ENCODE measurements at regions not wholly inside any gene's neighbourhood (a gene's known extent, or its start where the extent isn't known, plus 50 kb on each side); places are given as distances from the start of the nearest gene placed in this dataset.

GRCh38 chr3:118729546-118729945 is 305.1 kb downstream of the IGSF11 start:
- Histone ChIP-seq H3K27me3 (ENCODE audit: insufficient read depth, low read length) (no peaks in the 10 kb centered on the region), H3K9me3 (ENCODE audit: low read depth, low read length) (no peaks in the 10 kb centered on the region), H3K4me1 (ENCODE audit: insufficient read depth, low read length) (no peaks in the 10 kb centered on the region)

GRCh38 chr3:118734664-118735063 is 300.0 kb downstream of the IGSF11 start:
- Histone ChIP-seq H3K27me3 (ENCODE audit: insufficient read depth, low read length) (no peaks in the 10 kb centered on the region), H3K4me3 (ENCODE audit: low read length) (no peak overlapping the region), H3K4me1 (ENCODE audit: insufficient read depth, low read length) (no peaks in the 10 kb centered on the region), H3K9me3 (ENCODE audit: low read depth, low read length) (peaks cover 5% of the 10 kb centered on the region)

More at GRCh38 chr3:118729546-118729945, 305.1 kb downstream of the IGSF11 start:
- no peak overlapping the region for H3K4me3 ChIP-seq (ENCODE audit: low read length)

GRCh38 chr3:118736107-118736506 is 298.5 kb downstream of the IGSF11 start:
- Histone ChIP-seq H3K4me1 (ENCODE audit: insufficient read depth, low read length) (no peaks in the 10 kb centered on the region), H3K27me3 (ENCODE audit: insufficient read depth, low read length) (no peaks in the 10 kb centered on the region), H3K9me3 (ENCODE audit: low read depth, low read length) (peaks cover 5% of the 10 kb centered on the region), H3K4me3 (ENCODE audit: low read length) (no peak overlapping the region)

- no peaks in the 10 kb centered on the region for H3K4me1 ChIP-seq (ENCODE audit: insufficient read depth, low read length)
- no peak overlapping the region for H3K4me3 ChIP-seq (ENCODE audit: low read length)
- no peaks in the 10 kb centered on the region for H3K9me3 ChIP-seq (ENCODE audit: low read depth, low read length)
- no peaks in the 10 kb centered on the region for H3K27me3 ChIP-seq (ENCODE audit: insufficient read depth, low read length)
Observed at GRCh38 chr3:118740722-118741290, 293.8 kb downstream of the IGSF11 start.

- Histone ChIP-seq H3K4me3 (ENCODE audit: low read length) (no peak overlapping the region), H3K4me1 (ENCODE audit: insufficient read depth, low read length) (no peaks in the 10 kb centered on the region), H3K9me3 (ENCODE audit: low read depth, low read length) (no peaks in the 10 kb centered on the region), H3K27me3 (ENCODE audit: insufficient read depth, low read length) (no peaks in the 10 kb centered on the region)
Observed at GRCh38 chr3:118742760-118743159, 291.9 kb downstream of the IGSF11 start.

GRCh38 chr3:118744186-118744585 is 290.5 kb downstream of the IGSF11 start:
- Histone ChIP-seq H3K27me3 (ENCODE audit: insufficient read depth, low read length) (no peaks in the 10 kb centered on the region), H3K4me1 (ENCODE audit: insufficient read depth, low read length) (no peaks in the 10 kb centered on the region), H3K9me3 (ENCODE audit: low read depth, low read length) (no peaks in the 10 kb centered on the region)

GRCh38 chr3:118754406-118755252 is 280.0 kb downstream of the IGSF11 start:
- Histone ChIP-seq H3K4me1 (ENCODE audit: insufficient read depth, low read length) (no peaks in the 10 kb centered on the region), H3K4me3 (ENCODE audit: low read length) (no peak overlapping the region), H3K9me3 (ENCODE audit: low read depth, low read length) (no peaks in the 10 kb centered on the region), H3K27me3 (ENCODE audit: insufficient read depth, low read length) (no peaks in the 10 kb centered on the region)

More at GRCh38 chr3:118744186-118744585, 290.5 kb downstream of the IGSF11 start:
- H3K4me3 ChIP-seq (ENCODE audit: low read length) = no peak overlapping the region

GRCh38 chr3:118755253-118755801 is 279.3 kb downstream of the IGSF11 start:
- no peaks in the 10 kb centered on the region for H3K27me3 ChIP-seq (ENCODE audit: insufficient read depth, low read length)
- no peaks in the 10 kb centered on the region for H3K9me3 ChIP-seq (ENCODE audit: low read depth, low read length)
- no peak overlapping the region for H3K4me3 ChIP-seq (ENCODE audit: low read length)
- no peaks in the 10 kb centered on the region for H3K4me1 ChIP-seq (ENCODE audit: insufficient read depth, low read length)

GRCh38 chr3:118760585-118761290 is 273.9 kb downstream of the IGSF11 start:
- no peaks in the 10 kb centered on the region for H3K27me3 ChIP-seq (ENCODE audit: insufficient read depth, low read length)
- no peaks in the 10 kb centered on the region for H3K9me3 ChIP-seq (ENCODE audit: low read depth, low read length)
- H3K4me1 ChIP-seq (ENCODE audit: insufficient read depth, low read length) = no peaks in the 10 kb centered on the region
- no peak overlapping the region for H3K4me3 ChIP-seq (ENCODE audit: low read length)

- Histone ChIP-seq H3K4me3 (ENCODE audit: low read length) (no peak overlapping the region), H3K4me1 (ENCODE audit: insufficient read depth, low read length) (no peaks in the 10 kb centered on the region), H3K27me3 (ENCODE audit: insufficient read depth, low read length) (no peaks in the 10 kb centered on the region), H3K9me3 (ENCODE audit: low read depth, low read length) (no peaks in the 10 kb centered on the region)
Observed at GRCh38 chr3:118761291-118761606, 273.4 kb downstream of the IGSF11 start.

- H3K9me3 ChIP-seq (ENCODE audit: low read depth, low read length) = no peaks in the 10 kb centered on the region
- H3K27me3 ChIP-seq (ENCODE audit: insufficient read depth, low read length) = no peaks in the 10 kb centered on the region
- no peaks in the 10 kb centered on the region for H3K4me1 ChIP-seq (ENCODE audit: insufficient read depth, low read length)
- no peak overlapping the region for H3K4me3 ChIP-seq (ENCODE audit: low read length)
Observed at GRCh38 chr3:118765636-118766305, 268.9 kb downstream of the IGSF11 start.

GRCh38 chr3:118766306-118766669 is 268.4 kb downstream of the IGSF11 start:
- H3K27me3 ChIP-seq (ENCODE audit: insufficient read depth, low read length) = no peaks in the 10 kb centered on the region
- H3K9me3 ChIP-seq (ENCODE audit: low read depth, low read length) = no peaks in the 10 kb centered on the region
- H3K4me1 ChIP-seq (ENCODE audit: insufficient read depth, low read length) = no peaks in the 10 kb centered on the region
- H3K4me3 ChIP-seq (ENCODE audit: low read length) = no peak overlapping the region

GRCh38 chr3:118772036-118772435 is 262.6 kb downstream of the IGSF11 start:
- Histone ChIP-seq H3K4me3 (ENCODE audit: low read length) (no peak overlapping the region), H3K9me3 (ENCODE audit: low read depth, low read length) (no peaks in the 10 kb centered on the region), H3K27me3 (ENCODE audit: insufficient read depth, low read length) (no peaks in the 10 kb centered on the region), H3K4me1 (ENCODE audit: insufficient read depth, low read length) (no peaks in the 10 kb centered on the region)

GRCh38 chr3:118772547-118773011 is 262.1 kb downstream of the IGSF11 start:
- Histone ChIP-seq H3K9me3 (ENCODE audit: low read depth, low read length) (no peaks in the 10 kb centered on the region), H3K4me1 (ENCODE audit: insufficient read depth, low read length) (no peaks in the 10 kb centered on the region), H3K4me3 (ENCODE audit: low read length) (no peak overlapping the region), H3K27me3 (ENCODE audit: insufficient read depth, low read length) (no peaks in the 10 kb centered on the region)

GRCh38 chr3:118775021-118775420 is 259.6 kb downstream of the IGSF11 start:
- Histone ChIP-seq H3K4me1 (ENCODE audit: insufficient read depth, low read length) (no peaks in the 10 kb centered on the region), H3K9me3 (ENCODE audit: low read depth, low read length) (no peaks in the 10 kb centered on the region), H3K4me3 (ENCODE audit: low read length) (no peak overlapping the region), H3K27me3 (ENCODE audit: insufficient read depth, low read length) (no peaks in the 10 kb centered on the region)

Measured in mononuclear cell (primary cell).